CD4-positive, alpha-beta T cell treated with Interleukin-2 at 100 ng/mL for 4 hours (primary cell): ENCODE measurements at regions not wholly inside any gene's neighbourhood (a gene's known extent, or its start where the extent isn't known, plus 50 kb on each side); places are given as distances from the start of the nearest gene placed in this dataset.

Experiments used
- DNase-seq: peaks from one replicate; pipeline ENCODE4 v3.0.0-alpha.2; 2020; ENCODE audit warnings: low spot score

DNA sequence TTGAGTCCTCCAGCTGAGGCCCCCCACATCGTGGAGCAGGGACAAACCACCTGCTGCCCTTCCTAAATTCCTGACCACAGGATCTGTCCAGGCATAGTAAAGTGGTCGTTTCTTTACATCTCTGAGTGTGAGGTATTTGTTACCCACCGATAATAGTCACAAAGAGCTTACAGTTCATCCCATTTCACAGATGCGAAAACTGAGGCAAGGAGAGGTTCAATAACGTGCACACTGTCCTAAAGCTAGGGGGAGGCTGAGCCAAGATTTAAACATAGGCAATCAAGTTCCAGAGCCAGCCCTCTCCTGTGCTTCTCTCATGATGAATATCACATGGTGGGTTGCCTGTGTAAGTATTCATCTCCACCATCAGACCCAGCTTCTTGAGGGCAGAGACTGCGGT, 135.4 kb downstream of the CCT6B start:
- DNase-seq, result no peak

DNA sequence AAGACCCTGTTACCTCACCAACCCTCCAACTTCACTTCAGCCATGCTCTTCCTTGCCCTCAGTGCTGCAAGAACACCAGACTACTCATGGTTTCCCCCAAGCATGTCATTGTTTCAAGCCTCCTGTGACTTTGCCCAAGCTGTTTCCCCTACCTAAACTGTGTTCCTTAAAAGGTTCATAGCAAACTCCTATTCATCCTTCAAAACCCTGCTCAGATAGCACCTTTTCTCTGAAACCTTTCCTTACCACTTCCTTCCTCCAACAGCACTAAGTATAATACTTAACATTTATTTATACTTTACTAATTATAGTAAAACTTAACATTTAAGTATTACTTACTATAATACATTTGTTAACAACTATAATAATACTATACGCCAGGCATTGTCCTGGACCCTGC, 136.2 kb downstream of the CCT6B start:
- no peak for DNase-seq

DNA sequence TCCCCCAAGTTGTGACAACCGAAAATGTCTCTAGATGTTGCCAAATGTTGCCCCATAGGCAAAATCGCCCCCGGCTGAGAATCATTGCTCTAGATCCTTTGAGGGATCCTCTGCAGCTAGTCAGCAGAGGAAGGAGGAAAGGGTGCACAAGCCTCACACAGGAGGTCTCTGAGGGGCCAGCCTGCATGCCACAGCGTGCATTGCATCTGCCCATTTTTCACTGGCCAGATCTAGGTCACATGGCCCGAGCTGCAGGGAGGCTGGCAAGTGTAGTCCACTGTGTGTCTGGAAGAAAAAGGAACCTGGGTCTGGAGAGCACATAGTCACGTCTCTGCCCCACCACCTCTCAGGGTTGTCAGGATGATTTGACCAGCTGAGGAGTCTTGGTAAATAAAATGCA, 138.2 kb downstream of the CCT6B start:
- no peak for DNase-seq

DNA sequence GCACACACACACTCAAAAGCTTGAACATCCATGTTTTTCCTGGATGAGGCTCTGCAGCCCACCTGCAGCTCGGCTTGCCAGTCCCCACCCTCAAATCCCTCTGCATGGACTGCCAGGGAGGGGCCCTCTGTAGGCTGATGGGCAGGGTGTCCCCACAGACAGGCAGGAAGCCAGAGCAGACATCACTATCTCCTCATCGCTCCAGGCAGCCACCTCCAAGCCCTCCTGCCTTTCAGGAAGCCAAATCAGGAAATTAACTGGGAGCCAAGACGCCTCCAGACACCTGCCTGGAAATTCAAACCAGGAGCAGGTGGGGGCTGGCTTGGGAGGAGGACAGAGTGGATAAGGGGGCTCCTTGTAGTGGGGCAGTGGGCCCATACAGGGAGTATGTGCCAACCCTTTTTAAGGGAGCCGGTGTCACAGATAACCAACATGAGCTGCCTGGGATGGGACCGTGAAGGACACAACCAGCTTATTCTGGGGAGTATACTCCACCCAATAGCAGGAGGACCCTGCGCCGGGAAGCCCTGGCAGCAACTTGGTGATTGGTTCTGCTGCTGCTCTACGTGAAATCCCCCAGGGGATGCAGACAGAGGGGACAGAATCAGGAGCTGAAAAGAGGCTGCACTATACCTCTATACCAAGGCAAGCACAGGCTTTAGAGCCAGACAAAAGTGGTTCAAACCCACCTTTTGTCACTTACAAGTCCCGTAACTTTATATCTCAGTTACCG, 139.1 kb downstream of the CCT6B start:
- DNase-seq, result no peak

DNA sequence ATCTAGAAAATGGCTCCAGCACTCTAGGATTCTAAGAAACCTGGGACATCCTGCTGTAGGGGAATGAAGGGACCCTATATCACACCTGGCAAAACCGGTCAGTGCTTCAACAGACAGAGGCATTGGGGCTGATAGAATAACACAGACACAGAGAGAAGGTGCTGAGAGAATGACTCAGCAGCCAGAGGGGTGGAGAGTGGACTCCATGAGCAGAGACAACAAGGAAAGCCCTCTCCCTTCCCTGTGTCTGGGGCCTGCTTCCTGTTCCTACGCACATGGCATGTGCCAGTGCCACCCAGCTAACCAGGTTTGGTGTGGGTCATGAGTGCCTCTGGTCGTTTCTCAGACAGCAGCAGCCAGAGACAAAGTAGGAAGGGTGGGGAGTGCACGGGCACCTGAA, 140.3 kb downstream of the CCT6B start:
- DNase-seq, result no peak

DNA sequence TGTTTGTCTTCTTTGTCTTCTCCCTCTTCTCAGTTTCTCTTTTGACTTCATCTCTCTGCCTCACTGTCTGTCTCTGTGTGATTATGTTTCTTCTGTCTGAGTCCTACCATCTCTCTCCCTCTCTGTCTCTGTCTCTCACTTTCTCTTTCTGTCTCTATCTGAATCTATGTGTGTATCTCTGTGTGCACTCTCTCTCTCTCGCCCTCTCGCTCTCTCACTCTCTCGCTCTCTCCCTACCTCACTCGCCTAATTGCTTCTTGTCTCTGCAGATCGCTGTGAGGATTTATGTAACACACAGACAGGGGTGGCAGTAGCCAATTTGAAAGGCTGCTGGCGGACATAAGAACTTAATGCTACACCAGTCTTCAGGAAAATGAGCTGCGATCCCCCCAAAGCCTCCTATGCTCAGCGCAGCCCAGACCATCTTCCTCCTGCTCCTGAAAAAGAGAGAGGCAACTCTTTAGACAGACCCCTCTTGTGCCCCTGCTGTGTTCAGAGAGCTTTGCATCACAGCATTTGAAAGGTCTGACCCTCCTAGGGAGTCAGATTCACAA, 140.9 kb downstream of the CCT6B start:
- DNase-seq, result no peak

DNA sequence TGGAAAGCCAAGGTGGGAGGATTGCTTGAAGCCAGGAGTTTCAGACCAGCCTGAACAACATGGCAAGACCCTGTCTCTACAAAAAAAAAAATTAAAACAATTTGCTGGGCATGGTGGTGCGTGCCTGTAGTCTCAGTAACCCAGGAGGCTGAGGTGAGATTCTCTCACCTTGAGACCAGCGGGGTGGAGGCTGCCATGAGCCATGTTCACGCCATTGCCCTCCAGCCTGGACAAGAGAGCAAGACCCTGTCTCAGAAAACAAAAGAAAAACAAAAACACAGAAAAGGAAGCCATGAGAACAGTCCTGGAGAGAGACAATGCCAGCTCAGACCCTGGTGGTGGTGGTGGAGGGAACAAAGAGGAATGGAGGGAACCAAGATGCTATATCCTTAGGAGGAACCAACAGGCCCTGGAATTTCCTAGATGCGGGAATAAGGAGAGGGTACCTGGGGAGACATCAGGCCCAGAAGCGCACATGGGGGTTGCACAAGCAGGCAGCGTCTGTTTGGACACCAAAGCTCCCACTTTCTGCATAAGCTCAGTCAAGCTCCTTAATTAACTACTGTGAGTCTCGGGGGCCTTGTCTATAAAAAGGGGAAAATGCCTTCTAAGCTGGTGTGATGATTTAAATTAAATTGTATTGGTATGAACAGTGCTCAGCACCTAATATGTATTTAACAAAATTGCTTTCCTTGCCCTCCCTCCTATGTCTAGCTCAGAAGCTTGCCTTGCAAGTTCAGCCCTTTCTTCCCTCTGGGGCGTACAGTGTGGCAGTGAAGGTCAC, 143.8 kb downstream of the CCT6B start:
- no peak for DNase-seq

DNA sequence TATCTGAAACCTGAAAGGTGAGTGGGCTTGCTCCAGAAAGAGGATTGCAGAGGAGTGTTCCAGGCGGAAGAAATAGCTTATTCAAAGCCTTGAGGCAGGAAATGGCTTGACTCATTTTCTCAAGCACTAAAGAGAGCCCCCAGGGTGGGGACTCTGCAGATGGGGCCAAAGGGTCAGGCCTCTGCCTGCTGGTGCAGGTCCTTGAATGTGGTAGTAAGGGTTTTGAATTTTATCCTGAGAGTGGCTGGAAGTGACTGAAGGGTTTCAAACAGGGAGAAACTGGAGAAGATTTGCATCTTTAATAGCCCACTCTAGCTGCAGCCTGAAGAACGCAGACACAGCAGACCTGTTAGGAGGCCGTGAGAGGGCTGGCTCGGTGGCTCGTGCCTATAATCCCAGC, 144.4 kb downstream of the CCT6B start:
- DNase-seq, result no peak

DNA sequence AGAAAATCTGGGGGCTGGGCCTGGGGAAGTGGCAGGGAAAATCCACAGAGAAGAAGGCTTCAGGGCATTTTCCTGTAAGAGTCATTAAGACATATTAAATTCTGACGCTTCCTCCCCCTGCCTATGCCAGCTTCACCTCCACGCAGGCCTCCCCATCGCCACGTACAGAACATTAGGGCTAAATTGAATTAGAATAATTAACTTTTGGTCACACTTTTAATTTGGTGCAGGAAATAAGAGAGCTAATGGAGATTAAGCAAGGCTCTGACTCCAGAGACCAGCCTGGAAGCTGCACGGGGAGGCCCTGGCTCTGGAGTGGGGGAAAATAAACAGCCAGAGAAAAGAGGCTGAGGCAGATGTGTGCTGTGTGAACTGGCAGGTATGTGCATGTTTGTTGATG, 148.0 kb downstream of the CCT6B start:
- DNase-seq, result no peak

DNA sequence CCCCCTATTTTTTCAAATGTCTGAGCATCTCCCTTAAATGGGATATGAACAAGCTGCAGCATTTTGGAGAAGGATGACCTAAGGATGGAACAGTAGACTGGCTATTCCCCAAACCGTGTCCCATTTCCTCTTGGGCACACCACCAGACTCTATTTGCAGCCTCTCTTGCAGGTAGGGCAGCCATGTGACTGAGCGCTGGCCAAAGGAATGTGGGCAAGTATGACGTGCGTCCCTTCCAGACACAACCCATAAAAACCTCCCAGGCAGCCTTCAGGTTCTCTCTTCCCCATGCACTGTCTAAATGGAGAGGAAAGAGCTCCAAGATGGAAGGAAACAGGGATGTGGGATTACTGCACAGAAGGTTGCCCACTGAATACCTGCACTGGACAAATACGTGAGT, 149.7 kb downstream of the CCT6B start:
- no peak for DNase-seq

DNA sequence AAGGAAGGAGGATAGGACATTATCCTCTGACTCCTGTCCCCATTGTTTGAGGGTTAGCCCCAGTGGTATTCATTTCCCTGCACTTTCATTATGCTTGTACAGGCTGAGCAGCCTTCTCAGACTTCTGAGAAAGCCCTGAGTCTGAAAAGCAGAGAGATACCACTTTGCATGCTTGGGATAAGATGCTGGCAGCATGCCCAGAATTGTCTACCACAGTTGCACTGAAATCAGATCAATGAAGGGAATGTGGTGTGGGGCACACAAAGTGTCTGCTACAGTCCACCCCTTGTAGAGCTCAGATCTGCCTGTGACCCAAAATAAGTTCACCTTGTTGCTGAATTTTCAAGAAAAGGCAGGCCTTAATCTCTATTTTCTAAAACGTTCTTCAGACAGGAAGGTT, 160.6 kb downstream of the CCT6B start:
- DNase-seq, result no peak

DNA sequence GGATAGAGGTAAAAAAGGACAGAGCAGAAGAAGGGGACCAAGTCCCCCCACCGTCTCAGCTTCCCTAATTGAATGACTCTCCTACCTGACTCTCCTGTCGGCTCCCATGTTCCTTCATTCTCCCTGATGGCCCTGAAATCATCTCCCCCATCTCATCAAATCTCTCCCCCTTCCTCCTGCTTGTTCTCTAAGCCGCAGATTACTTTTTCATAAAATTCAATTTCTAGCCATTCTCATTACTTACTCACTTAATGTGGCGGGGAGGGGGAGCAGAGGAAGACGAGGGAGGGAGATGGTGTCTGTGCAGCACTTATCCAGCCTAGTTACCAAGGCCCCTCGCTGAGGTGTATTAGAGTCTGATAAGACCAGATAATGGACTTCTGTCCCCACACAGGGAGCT, 161.5 kb downstream of the CCT6B start:
- DNase-seq, result no peak

DNA sequence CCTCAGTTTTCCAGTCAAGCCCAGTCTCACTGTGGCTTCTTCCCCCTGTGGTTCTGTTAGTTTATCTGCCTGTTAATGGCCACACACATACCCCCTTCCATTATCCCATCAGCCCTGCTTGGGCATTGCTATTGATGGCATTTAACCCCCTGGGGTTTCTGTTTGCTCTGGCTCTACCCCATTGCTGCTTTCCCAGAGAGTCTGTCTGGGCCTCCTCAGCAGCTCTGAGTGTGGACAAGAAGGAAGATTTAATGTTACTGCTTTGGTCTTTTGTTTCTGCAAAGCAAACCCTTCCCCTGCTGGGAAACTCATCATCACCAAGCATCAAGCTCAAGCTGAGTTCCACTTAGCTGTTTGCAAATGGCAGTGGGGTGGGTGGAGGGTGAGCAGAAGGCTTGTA, 162.7 kb downstream of the CCT6B start:
- DNase-seq, result no peak

DNA sequence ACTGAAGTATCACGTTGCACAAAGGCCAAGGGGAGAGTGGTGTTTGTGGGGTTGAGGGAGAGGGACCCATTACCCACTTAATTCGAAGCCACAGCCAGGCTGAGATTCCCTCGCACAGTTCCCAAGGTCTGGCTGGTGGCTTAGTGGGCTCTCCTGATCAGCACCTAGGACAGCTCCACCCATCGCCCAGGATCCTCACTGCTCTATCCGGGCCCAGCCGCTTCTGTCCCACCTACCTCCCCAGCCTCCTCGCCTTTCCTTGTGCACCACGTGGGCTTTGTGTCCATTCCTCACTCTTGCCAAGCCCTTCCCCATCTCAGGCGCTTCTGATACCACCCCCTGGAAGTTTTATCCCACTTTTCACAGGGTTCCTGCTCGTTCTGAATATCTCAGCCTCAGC, 163.5 kb downstream of the CCT6B start:
- DNase-seq, result no peak

DNA sequence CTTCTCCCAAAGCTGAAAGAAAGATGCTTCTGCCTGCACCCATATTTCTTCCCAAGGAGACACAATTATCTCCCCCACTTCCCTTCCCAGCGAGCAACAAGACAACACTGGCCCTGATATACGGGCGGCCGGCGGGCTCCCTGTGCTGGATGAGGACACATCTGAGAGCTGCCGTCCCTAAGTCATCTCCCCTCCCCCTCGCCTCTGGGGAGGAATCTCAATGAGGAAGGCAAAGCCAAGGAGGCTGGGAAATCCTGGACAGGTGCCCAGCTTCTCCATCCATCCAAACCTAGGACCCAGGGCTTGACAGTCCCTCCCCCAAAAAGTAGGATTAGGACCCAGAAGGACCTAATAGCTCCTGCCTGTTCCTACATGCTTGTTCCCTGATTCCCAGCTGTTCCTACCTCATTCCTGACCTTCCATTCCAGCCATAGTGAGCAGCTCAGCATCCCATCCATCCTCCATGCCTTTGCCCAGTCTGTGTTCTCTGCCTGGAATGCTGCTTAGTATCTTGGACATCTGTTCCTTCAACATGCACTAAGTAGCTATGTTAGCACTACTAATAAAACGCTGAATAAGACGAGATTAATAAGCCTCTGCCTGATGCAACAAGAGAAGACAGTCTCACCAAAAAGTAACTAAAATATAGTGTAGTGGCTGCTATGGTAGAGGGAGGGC, 167.9 kb downstream of the CCT6B start:
- no peak for DNase-seq

DNA sequence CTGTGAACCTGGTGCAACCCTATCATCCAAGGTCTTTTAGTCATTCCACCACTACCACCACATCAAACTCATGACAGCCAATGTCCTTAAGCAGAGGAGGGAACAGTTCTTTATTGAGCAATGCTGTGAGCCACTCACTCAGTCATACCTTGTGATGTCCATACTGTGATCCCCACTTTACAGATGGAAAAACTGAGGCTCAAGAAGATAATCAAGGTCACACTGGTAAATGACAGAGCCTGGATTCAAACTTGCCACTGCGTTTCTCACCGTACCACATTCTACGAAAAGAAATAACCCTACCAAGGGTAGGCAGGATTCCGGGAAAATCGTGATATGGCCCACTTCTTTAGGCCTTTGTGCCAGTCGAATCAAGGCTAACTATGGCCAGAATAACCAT, 172.6 kb downstream of the CCT6B start:
- DNase-seq, result no peak

DNA sequence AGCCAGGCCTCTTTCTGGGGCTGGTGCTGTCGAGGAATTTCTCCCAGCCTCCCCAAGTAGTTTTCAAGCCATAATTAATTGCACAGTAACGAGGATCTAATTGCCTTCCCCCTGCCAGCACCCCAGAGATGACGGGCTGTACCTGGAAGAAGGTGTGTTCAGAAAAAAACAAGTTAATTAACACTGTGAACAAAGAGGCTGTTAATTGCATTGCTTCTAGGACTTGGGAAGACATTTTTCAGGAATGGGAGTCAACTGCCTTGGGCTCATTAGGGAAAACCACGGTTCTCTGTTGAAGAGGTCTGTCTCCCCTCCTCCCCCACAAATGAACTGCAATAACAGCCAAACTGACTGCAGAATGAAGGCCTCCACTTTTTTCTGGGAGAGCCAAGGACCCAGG, 176.7 kb downstream of the CCT6B start:
- DNase-seq, result no peak

DNA sequence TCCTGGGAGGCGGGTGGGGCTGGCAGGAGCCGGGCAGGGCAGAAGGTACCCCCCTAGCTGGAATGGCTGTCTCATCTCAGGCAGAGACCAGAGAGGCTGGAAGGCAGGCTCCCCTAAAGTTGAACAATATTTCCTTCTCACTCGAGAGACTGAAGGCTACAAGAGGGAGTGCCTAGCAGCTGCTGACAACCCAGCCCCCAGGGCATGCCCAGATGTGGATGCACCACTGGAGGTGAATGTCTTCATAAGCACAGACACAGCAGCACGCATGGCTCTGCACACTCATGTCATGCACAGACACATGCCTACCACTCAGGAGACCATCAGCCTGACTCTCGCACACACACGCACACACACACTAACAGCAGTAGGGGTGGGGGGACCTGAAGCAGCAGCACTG, 179.0 kb downstream of the CCT6B start:
- DNase-seq, result no peak

DNA sequence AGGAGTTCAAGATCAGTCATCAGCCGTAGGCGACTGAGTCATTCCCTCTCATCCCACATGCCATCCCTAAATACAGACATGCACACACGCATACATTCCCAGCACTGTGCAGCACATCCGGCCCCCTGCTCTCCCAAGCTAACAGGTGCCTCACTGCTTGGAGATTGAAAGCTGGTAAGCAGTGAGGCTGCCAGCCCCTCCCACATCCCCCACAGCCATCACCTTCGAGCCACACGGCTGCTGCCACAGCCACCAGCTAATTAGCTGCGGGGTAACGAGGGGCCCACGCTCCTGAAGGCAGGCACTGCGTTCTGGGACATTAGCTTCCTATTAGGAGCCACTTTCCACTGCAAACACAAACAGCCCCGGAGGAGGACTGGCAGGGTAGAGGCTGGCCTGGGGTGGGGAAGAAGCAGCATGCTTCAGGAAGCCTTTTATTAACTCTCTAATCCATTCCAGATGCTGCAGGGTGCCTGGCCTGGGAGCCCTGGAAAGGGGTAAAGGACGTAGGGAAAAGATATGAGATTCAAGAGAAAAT, 179.6 kb downstream of the CCT6B start:
- DNase-seq, result no peak

DNA sequence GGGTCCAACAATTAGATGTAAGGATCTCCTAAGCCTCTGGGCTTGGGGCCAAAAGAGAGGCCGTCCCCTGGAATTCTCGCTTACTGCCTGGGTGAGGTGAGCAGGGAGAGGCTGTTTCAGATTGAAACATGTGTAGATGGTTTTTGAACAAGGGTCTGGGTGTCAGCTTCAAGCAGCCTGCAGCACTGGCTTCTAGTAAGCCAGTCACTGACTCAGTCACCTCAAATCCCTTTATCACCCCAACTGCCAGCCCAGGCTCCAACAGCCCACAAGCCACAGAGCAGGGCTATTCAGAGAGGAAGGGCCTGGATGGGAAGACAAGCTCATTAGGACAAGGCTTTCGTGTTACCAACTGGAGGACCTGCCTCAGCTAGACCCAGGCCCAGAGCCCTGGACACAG, 180.2 kb downstream of the CCT6B start:
- no peak for DNase-seq

DNA sequence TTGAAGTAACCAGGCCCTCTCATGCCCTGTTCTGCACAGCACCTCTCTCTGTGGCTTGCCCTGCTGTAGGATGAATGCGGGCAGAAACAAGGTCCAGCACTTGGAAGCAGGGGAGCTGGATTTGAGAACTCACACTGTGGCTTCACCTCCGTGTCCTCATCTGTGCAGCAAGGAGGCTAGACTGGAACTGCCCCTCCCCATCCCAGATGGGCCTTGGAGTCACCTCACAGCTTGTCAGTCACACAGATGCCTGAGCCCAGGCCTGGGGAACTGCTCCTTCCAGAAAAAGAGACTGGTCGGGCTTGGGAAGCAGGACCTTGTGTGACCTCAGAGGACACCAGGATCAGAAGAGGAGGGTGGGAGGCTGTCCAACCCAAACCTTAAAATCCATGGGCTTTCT, 180.8 kb downstream of the CCT6B start:
- no peak for DNase-seq
